Neutrophil (primary cell): ENCODE measurements at regions not wholly inside any gene's neighbourhood (a gene's known extent, or its start where the extent isn't known, plus 50 kb on each side); places are given as distances from the start of the nearest gene placed in this dataset.

Experiments used
- H3K27ac ChIP-seq: fragments of 200-600 bp; sonication (generic); 2 replicates; pipeline ENCODE4 v1.5.1; 2016; ENCODE audit warnings: mild to moderate bottlenecking, moderate library complexity
- H3K27me3 ChIP-seq: fragments of 200-600 bp; sonication (generic); 2 replicates; pipeline ENCODE4 v1.6.0; 2016; ENCODE audit warnings: mild to moderate bottlenecking
- H3K36me3 ChIP-seq: fragments of 200-600 bp; sonication (generic); 2 replicates; pipeline ENCODE4 v1.5.1; 2017
- H3K4me1 ChIP-seq, 2 experiments: fragments of 200-600 bp in 1 of 2; sonication (generic) in 1 of 2; 1 replicate in 1 of 2; 2 replicates in 1 of 2; pipeline versions ENCODE4 v1.5.1 to v1.6.1; 2013 to 2016; ENCODE audit warnings: low read depth in 1 of 2, low read length in 1 of 2, mild to moderate bottlenecking in 1 of 2, moderate library complexity in 1 of 2; ENCODE audit not compliant: control insufficient read depth in 1 of 2, insufficient read depth in 1 of 2
- H3K4me3 ChIP-seq, 2 experiments: fragments of 200-600 bp in 1 of 2; sonication (generic) in 1 of 2; 1 replicate in 1 of 2; 2 replicates in 1 of 2; pipeline ENCODE4 v1.5.1; 2013 to 2016; ENCODE audit warnings: low read depth in 1 of 2, low read length in 1 of 2, mild to moderate bottlenecking in 1 of 2, moderate library complexity in 1 of 2
- H3K9me3 ChIP-seq: fragments of 200-600 bp; sonication (generic); 2 replicates; pipeline ENCODE4 v1.5.1; 2016
- CTCF ChIP-seq: fragments of 200-600 bp; sonication (generic); IDR thresholded peaks from 2 replicates; pipeline ENCODE4 v1.5.1; 2016; ENCODE audit warnings: antibody characterized with exemption

DNA sequence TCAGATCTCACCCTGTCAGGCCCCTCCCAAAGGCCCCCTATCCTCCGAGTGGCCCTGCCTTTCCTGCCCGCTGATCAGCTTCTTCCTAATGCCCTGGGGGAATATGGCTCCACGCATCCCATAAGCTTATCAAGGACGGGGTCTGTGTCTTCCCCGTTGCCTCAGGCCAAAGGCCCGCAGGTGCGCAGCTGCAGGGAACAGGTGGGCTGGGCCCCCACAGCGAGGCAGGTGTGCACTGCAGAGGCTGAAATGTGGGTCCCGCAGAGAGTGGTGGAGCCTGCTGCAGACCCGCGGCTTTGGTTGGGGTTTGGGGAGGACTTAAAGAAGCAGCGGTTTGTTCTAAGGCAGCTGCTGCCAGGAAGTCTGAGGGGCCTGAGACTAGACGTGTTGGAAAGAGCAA is 220.8 kb upstream of the TCERG1L start:
- no peak for TF ChIP-seq CTCF
- H3K4me1 ChIP-seq, result no peaks in the 10 kb centered on the region
- no peak overlapping the region for H3K27ac ChIP-seq
- H3K27me3 ChIP-seq, result no peaks in the 10 kb centered on the region
- no peak overlapping the region for H3K4me3 ChIP-seq
- no peaks in the 10 kb centered on the region for H3K36me3 ChIP-seq
- H3K9me3 ChIP-seq, result no peaks in the 10 kb centered on the region

GRCh38 chr10:131532745-131533341 is 221.3 kb upstream of the TCERG1L start:
- no peak for TF ChIP-seq CTCF
- Histone ChIP-seq H3K4me1 (no peaks in the 10 kb centered on the region), H3K27me3 (no peaks in the 10 kb centered on the region), H3K36me3 (no peaks in the 10 kb centered on the region), H3K9me3 (no peaks in the 10 kb centered on the region), H3K4me3 (no peak overlapping the region), H3K27ac (no peak overlapping the region)

DNA sequence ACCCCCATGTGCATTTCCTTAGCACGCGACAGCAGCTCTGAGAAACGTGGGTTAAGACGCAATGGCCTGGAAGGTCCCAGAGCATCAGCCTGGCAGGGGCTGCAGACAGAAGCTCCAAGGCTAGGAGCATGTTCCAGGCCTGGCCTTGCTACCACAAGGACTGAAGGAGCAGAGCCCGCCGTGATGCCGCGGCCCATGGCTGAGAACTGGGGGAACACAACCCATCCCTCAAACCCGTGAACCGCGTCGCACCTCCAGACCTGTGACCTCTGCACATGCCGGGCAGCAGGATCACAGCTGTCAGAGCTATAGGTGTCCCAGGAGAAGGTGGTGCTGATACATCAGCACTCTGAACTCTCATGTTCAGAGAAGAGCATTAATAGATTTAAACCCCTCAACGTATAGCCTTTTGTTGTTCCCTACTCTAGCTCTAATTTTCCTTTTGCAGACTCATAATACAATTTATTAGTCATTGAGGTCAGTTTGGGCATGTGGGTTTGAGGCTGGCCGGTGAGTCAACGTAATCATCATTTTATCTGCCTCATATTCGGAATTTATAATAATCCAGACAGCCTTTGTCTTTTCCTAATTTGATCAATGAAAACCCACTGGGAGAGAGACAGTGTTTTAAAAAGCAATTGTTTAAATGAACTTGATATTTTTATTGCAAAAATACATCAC is 222.5 kb upstream of the TCERG1L start:
- Histone ChIP-seq H3K9me3 (no peaks in the 10 kb centered on the region), H3K4me1 (no peaks in the 10 kb centered on the region), H3K27me3 (no peaks in the 10 kb centered on the region), H3K36me3 (no peaks in the 10 kb centered on the region), H3K4me3 (no peak overlapping the region), H3K27ac (no peak overlapping the region)
- no peak for TF ChIP-seq CTCF

- H3K27me3 ChIP-seq, result no peaks in the 10 kb centered on the region
- no peaks in the 10 kb centered on the region for H3K36me3 ChIP-seq
- no peak for TF ChIP-seq CTCF
- H3K4me3 ChIP-seq, result no peak overlapping the region
- H3K9me3 ChIP-seq, result no peaks in the 10 kb centered on the region
- H3K27ac ChIP-seq, result no peak overlapping the region
- H3K4me1 ChIP-seq, result no peaks in the 10 kb centered on the region
These were observed 223.3 kb upstream of the TCERG1L start for GRCh38 chr10:131534836-131535235.

- Histone ChIP-seq H3K9me3 (no peaks in the 10 kb centered on the region), H3K27ac (no peak overlapping the region), H3K4me3 (no peak overlapping the region), H3K36me3 (no peaks in the 10 kb centered on the region), H3K4me1 (no peaks in the 10 kb centered on the region), H3K27me3 (no peaks in the 10 kb centered on the region)
- TF ChIP-seq CTCF, result no peak
These were observed 225.2 kb upstream of the TCERG1L start for GRCh38 chr10:131536676-131537075.
